Heart right ventricle (tissue), 16 donors: ENCODE measurements at regions not wholly inside any gene's neighbourhood (a gene's known extent, or its start where the extent isn't known, plus 50 kb on each side); places are given as distances from the start of the nearest gene placed in this dataset.
A peak's percentile ranks its signal among the peaks of the same experiment; 100 is the strongest.

Source experiments
- ATAC-seq, 8 donors: fragments of 200-7000 bp; cut with Tn5 transposase; one replicate each; pipeline ENCODE4 v1.9.1; 2020; ENCODE audit warnings: mild to moderate bottlenecking in 8 of 8, moderate library complexity in 8 of 8, moderate number of reproducible peaks in 1 of 8
- DNase-seq, 2 donors: peaks; one replicate each; pipeline ENCODE4 v3.0.0-alpha.2; 2020
- H3K27ac ChIP-seq, 10 donors: fragments of 200-600 bp; sonication (generic) in 2 of 10; one replicate each; pipeline versions ENCODE4 v1.5.0 to v1.8.0; 2020 to 2022; ENCODE audit warnings: mild to moderate bottlenecking in 3 of 10
- H3K27me3 ChIP-seq, 7 donors: fragments of 200-600 bp; one replicate each; pipeline ENCODE4 v1.8.0; 2021 to 2022; ENCODE audit warnings: mild to moderate bottlenecking in 2 of 7
- H3K36me3 ChIP-seq, 9 donors: fragments of 200-600 bp; sonication (generic) in 1 of 9; one replicate each; pipeline versions ENCODE4 v1.5.0 to v1.8.0; 2020 to 2022; ENCODE audit warnings: mild to moderate bottlenecking in 2 of 9
- H3K4me1 ChIP-seq, 9 donors: fragments of 200-600 bp; sonication (generic) in 1 of 9; one replicate each; pipeline versions ENCODE4 v1.5.0 to v1.8.0; 2020 to 2022; ENCODE audit warnings: mild to moderate bottlenecking in 4 of 9
- H3K4me3 ChIP-seq, 10 donors: fragments of 200-600 bp; sonication (generic) in 2 of 10; one replicate each; pipeline versions ENCODE4 v1.5.0 to v1.8.0; 2020 to 2022; ENCODE audit warnings: mild to moderate bottlenecking in 7 of 10, moderate library complexity in 2 of 10
- H3K9me3 ChIP-seq, 11 donors: fragments of 200-600 bp in 10 of 11; sonication (generic) in 2 of 11; one replicate each; pipeline versions ENCODE4 v1.5.0 to v1.8.0; 2013 to 2022; ENCODE audit warnings: mild to moderate bottlenecking in 2 of 11, control low read depth in 1 of 11, moderate library complexity in 1 of 11
- WGBS, 2 donors: extraction: QIAGEN DNeasy Blood & Tissue Kit; methylation state at CpG; one replicate each; pipeline ENCODE4 v1.1.7; 2013; ENCODE audit warnings: inconsistent platforms in 1 of 2; 5-methylcytosine and 5-hydroxymethylcytosine counted together
- intact Hi-C, 10 donors: fragments of 100-400 bp; cut with DNase I; formaldehyde crosslinking; loops; one replicate each; pipeline versions ENCODE4 v1.11.1 to v1.14.2; 2022
- TF ChIP-seq, protein P1 (sequence below), 9 donors: fragments of 200-600 bp; sonication (generic) in 2 of 9; IDR thresholded peaks; one replicate each; pipeline versions ENCODE4 v1.5.0 to v1.8.0; 2021 to 2022; ENCODE audit warnings: antibody characterized with exemption in 9 of 9, mild to moderate bottlenecking in 5 of 9, moderate library complexity in 1 of 9
- donor health status: Arrhythmogenic right ventricular cardiomyopathy.
- donor health status: ischemic (EF 13 %, LVEDD 7.1; RV severe dilation, severe dysfunction).
- donor health status: healthy with polysubstance abuse.
- donor health status: DM: no; HTN: yes; CAD: no.
- donor health status: DM: no; HTN: no; CAD: no.
- donor health status: ischemic (EF 25% LVEDD 6.9; RV normal size, moderate dysfunction).
- donor health status: ischemic (EF 25% LVEDD 5.7; RV mildly dilated, moderate dysfunction).
- donor health status: healthy.
- donor health status: DM: yes; HTN: yes; CAD: no.
- donor health status: Ischemic cardiomyopathy.
- donor health status: ischemic (EF 35%, LVEDD 5.7; RV mildly dilated, moderate dysfunction).
- donor health status: nonischemic (EF 11% LVEDD 7.7; RV severe dilation, severe dysfunction).
- donor health status: DM: yes; HTN: yes; CAD: no.
- donor health status: PGD.
- donor health status: ischemic (EF 29% LVEDD 5.4; RV normal size, mild dysfunction).
- donor health status: nonischemic (EF 23%, LVEDD 6.1; RV moderate dilation, normal function).

- intact Hi-C loops = no loop called here
- Histone ChIP-seq H3K4me3 (peak overlapping the region in 7 of 10 donors; percentile 9 to 40 (median 25)), H3K27me3 (peaks cover 0 to 20% (median 15%) of the 10 kb centered on the region in 7 donors), H3K36me3 (no peaks in the 10 kb centered on the region), H3K4me1 (peaks cover 0 to 7% (median 4%) of the 10 kb centered on the region in 9 donors), H3K9me3 (peaks cover 0 to 33% (median 14%) of the 10 kb centered on the region in 11 donors), H3K27ac (no peak overlapping the region)
- ATAC-seq (peak; percentile 60 to 94 (median 86)), DNase-seq (peak; percentile 22 to 75)
- TF ChIP-seq, protein P1, sequence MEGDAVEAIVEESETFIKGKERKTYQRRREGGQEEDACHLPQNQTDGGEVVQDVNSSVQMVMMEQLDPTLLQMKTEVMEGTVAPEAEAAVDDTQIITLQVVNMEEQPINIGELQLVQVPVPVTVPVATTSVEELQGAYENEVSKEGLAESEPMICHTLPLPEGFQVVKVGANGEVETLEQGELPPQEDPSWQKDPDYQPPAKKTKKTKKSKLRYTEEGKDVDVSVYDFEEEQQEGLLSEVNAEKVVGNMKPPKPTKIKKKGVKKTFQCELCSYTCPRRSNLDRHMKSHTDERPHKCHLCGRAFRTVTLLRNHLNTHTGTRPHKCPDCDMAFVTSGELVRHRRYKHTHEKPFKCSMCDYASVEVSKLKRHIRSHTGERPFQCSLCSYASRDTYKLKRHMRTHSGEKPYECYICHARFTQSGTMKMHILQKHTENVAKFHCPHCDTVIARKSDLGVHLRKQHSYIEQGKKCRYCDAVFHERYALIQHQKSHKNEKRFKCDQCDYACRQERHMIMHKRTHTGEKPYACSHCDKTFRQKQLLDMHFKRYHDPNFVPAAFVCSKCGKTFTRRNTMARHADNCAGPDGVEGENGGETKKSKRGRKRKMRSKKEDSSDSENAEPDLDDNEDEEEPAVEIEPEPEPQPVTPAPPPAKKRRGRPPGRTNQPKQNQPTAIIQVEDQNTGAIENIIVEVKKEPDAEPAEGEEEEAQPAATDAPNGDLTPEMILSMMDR (IDR thresholded peaks at IDR 0.05) = no peak
- WGBS, 2 donors = 23 to 27% methylated on average over 53 to 54 of the region's 54 CpGs
Observed at GRCh38 chr2:120654381-120655134, 81.1 kb upstream of the GLI2 start.

- H3K4me3 ChIP-seq = no peak overlapping the region
- peaks cover 0 to 18% (median 11%) of the 10 kb centered on the region in 9 donors for H3K4me1 ChIP-seq
- no peaks in the 10 kb centered on the region for H3K36me3 ChIP-seq
- TF ChIP-seq, protein P1 (IDR thresholded peaks at IDR 0.05) = no peak
- no peak for ATAC-seq
- peaks cover 0 to 21% (median 18%) of the 10 kb centered on the region in 7 donors for H3K27me3 ChIP-seq
- peaks cover 0 to 14% (median 4%) of the 10 kb centered on the region in 11 donors for H3K9me3 ChIP-seq
- no peak for DNase-seq
- intact Hi-C loops = no loop called here
- WGBS, 2 donors = 57 to 67% methylated on average over 19 of the region's 19 CpGs
- no peak overlapping the region for H3K27ac ChIP-seq
Observed at GRCh38 chr2:120656273-120656950, 79.3 kb upstream of the GLI2 start.

GRCh38 chr2:120658042-120658769 lies 77.5 kb upstream of the GLI2 start:
- intact Hi-C loops = no loop called here
- H3K4me3 ChIP-seq = no peak overlapping the region
- no peak overlapping the region for H3K27ac ChIP-seq
- 81 to 85% methylated on average over 7 of the region's 7 CpGs for WGBS, 2 donors
- H3K36me3 ChIP-seq = no peaks in the 10 kb centered on the region
- TF ChIP-seq, protein P1 (IDR thresholded peaks at IDR 0.05) = no peak
- H3K4me1 ChIP-seq = peaks cover 0 to 23% (median 16%) of the 10 kb centered on the region in 9 donors
- ATAC-seq (no peak), DNase-seq (no peak)
- peaks cover 0 to 4% (median 0%) of the 10 kb centered on the region in 11 donors for H3K9me3 ChIP-seq
- peaks cover 0 to 29% (median 19%) of the 10 kb centered on the region in 7 donors for H3K27me3 ChIP-seq

DNA sequence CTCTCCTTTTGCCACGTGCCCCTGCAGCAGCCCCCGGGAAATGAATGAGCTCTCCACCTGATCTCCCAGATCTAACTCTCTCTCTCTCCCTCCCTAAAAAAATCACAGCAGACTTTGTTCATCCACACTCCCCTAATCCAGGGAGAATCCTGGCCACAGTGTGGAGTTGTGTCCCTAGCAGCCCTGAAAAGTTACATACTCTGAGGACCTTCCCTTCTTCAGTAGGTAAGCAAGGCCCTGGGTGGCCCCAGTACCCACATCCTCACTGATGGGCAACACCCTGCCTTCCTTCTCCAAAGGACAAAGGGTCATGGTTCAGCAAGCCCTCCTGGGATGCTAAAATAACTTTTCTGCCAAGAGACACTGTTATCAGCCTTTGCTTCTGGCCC lies 76.9 kb upstream of the GLI2 start:
- DNase-seq = no peak
- TF ChIP-seq, protein P1 (IDR thresholded peaks at IDR 0.05) = no peak
- Histone ChIP-seq H3K9me3 (peaks cover 0 to 4% (median 0%) of the 10 kb centered on the region in 11 donors), H3K36me3 (no peaks in the 10 kb centered on the region), H3K27me3 (peaks cover 0 to 25% (median 16%) of the 10 kb centered on the region in 7 donors), H3K27ac (no peak overlapping the region), H3K4me3 (no peak overlapping the region), H3K4me1 (peaks cover 0 to 23% (median 16%) of the 10 kb centered on the region in 9 donors)
- 63 to 83% methylated on average over 2 of the region's 2 CpGs for WGBS, 2 donors
- no peak for ATAC-seq
- intact Hi-C loops = no loop called here
